ENCODE measurements at regions not wholly inside any gene's neighbourhood (a gene's known extent, or its start where the extent isn't known, plus 50 kb on each side); places are given as distances from the start of the nearest gene placed in this dataset.
"Not testable (repeated sequence)": the region's sequence is repeated elsewhere in the genome, so short reads cannot be mapped to it uniquely, and the experiment has no call there.

- H3K27me3 Mint-ChIP-seq: no peaks in the 10 kb centered on the region
- no peaks in the 10 kb centered on the region for H3K9me3 Mint-ChIP-seq
- no peaks in the 10 kb centered on the region for H3K4me1 Mint-ChIP-seq
- no peak overlapping the region for H3K4me3 Mint-ChIP-seq
- no peaks in the 10 kb centered on the region for H3K36me3 Mint-ChIP-seq
- H3K27ac Mint-ChIP-seq: no peak overlapping the region
Observed at GRCh38 chr6:72560721-72561593, 60.9 kb upstream of the KCNQ5 start.

- no peaks in the 10 kb centered on the region for H3K36me3 Mint-ChIP-seq
- no peaks in the 10 kb centered on the region for H3K9me3 Mint-ChIP-seq
- H3K27me3 Mint-ChIP-seq: no peaks in the 10 kb centered on the region
- no peak overlapping the region for H3K27ac Mint-ChIP-seq
- H3K4me1 Mint-ChIP-seq: no peaks in the 10 kb centered on the region
- H3K4me3 Mint-ChIP-seq: no peak overlapping the region
Observed at GRCh38 chr6:72561629-72562028, 60.2 kb upstream of the KCNQ5 start.

GRCh38 chr6:72564231-72564630 is 57.6 kb upstream of the KCNQ5 start:
- no peaks in the 10 kb centered on the region for H3K27me3 Mint-ChIP-seq
- H3K4me1 Mint-ChIP-seq: no peaks in the 10 kb centered on the region
- peaks cover 4% of the 10 kb centered on the region for H3K9me3 Mint-ChIP-seq
- H3K27ac Mint-ChIP-seq: no peak overlapping the region
- H3K36me3 Mint-ChIP-seq: no peaks in the 10 kb centered on the region
- H3K4me3 Mint-ChIP-seq: no peak overlapping the region

- not testable (repeated sequence) for H3K36me3 Mint-ChIP-seq, H3K9me3 Mint-ChIP-seq, H3K27ac Mint-ChIP-seq, H3K4me3 Mint-ChIP-seq, H3K4me1 Mint-ChIP-seq, H3K27me3 Mint-ChIP-seq
Observed at GRCh38 chr6:72571993-72572392, 49.9 kb upstream of the KCNQ5 start.
